ENCODE measurements at regions not wholly inside any gene's neighbourhood (a gene's known extent, or its start where the extent isn't known, plus 50 kb on each side); places are given as distances from the start of the nearest gene placed in this dataset.

GRCh38 chr6:56837322-56837894, 117.5 kb upstream of the BEND6 start:
- no peaks in the 10 kb centered on the region for H3K36me3 ChIP-seq (ENCODE audit: insufficient read depth, low read length, poor library complexity, severe bottlenecking)
- H3K4me3 ChIP-seq (ENCODE audit: low read depth, low read length, poor library complexity, severe bottlenecking), result no peak overlapping the region
- BruUV-seq (replicated peaks), result no TSS peak

GRCh38 chr6:56835612-56836011, 119.3 kb upstream of the BEND6 start:
- BruUV-seq (replicated peaks), result no TSS peak
- POLR2A ChIA-PET (ENCODE audit: low non-redundant PET), result no interaction called here
- Histone ChIP-seq H3K36me3 (ENCODE audit: insufficient read depth, low read length, poor library complexity, severe bottlenecking) (no peaks in the 10 kb centered on the region), H3K4me3 (ENCODE audit: low read depth, low read length, poor library complexity, severe bottlenecking) (no peak overlapping the region), H3K4me1 (ENCODE audit: insufficient read depth, low read length, poor library complexity, severe bottlenecking) (no peaks in the 10 kb centered on the region), H3K27ac (ENCODE audit: low read depth, low read length, poor library complexity, severe bottlenecking) (no peak overlapping the region), H3K9me3 (ENCODE audit: low read depth, low read length, poor library complexity, severe bottlenecking) (no peaks in the 10 kb centered on the region), H3K27me3 (replicated peaks; ENCODE audit: insufficient read depth, low read depth, low read length, poor library complexity) (no peaks in the 10 kb centered on the region)
- no peak for DNase-seq (ENCODE audit: low spot score)
- CTCF ChIA-PET, result no interaction called here
- intact Hi-C loops (cut with micrococcal nuclease; ENCODE audit: unreplicated experiment), result no loop called here
- TF ChIP-seq EZH2 (IDR thresholded peaks at IDR 0.05; ENCODE audit: borderline replicate concordance, low read depth, low read length, poor library complexity, severe bottlenecking) (no peak), CTCF (conservative IDR thresholded peaks at IDR 0.05; ENCODE audit: low read depth, low read length) (no peak)

More at GRCh38 chr6:56837322-56837894, 117.5 kb upstream of the BEND6 start:
- Histone ChIP-seq H3K9me3 (ENCODE audit: low read depth, low read length, poor library complexity, severe bottlenecking) (no peaks in the 10 kb centered on the region), H3K27ac (ENCODE audit: low read depth, low read length, poor library complexity, severe bottlenecking) (no peak overlapping the region), H3K27me3 (replicated peaks; ENCODE audit: insufficient read depth, low read depth, low read length, poor library complexity) (no peaks in the 10 kb centered on the region), H3K4me1 (ENCODE audit: insufficient read depth, low read length, poor library complexity, severe bottlenecking) (no peaks in the 10 kb centered on the region)
- ChIA-PET POLR2A (ENCODE audit: low non-redundant PET) (no interaction called here), CTCF (interaction anchor here (1.1 kb wide), 1 partner anchor 14 kb away, joined by 3 read pairs; no protein-coding TSS in a partner anchor)
- TF ChIP-seq EZH2 (IDR thresholded peaks at IDR 0.05; ENCODE audit: borderline replicate concordance, low read depth, low read length, poor library complexity, severe bottlenecking) (no peak), CTCF (conservative IDR thresholded peaks at IDR 0.05; ENCODE audit: low read depth, low read length) (no peak)
- DNase-seq (ENCODE audit: low spot score), result no peak
- intact Hi-C loops (cut with micrococcal nuclease; ENCODE audit: unreplicated experiment), result no loop called here

- BruUV-seq (replicated peaks), result no TSS peak
- Histone ChIP-seq H3K27me3 (replicated peaks; ENCODE audit: insufficient read depth, low read depth, low read length, poor library complexity) (no peaks in the 10 kb centered on the region), H3K9me3 (ENCODE audit: low read depth, low read length, poor library complexity, severe bottlenecking) (no peaks in the 10 kb centered on the region), H3K4me3 (ENCODE audit: low read depth, low read length, poor library complexity, severe bottlenecking) (no peak overlapping the region), H3K27ac (ENCODE audit: low read depth, low read length, poor library complexity, severe bottlenecking) (no peak overlapping the region), H3K36me3 (ENCODE audit: insufficient read depth, low read length, poor library complexity, severe bottlenecking) (no peaks in the 10 kb centered on the region), H3K4me1 (ENCODE audit: insufficient read depth, low read length, poor library complexity, severe bottlenecking) (no peaks in the 10 kb centered on the region)
- no peak for DNase-seq (ENCODE audit: low spot score)
- ChIA-PET POLR2A (ENCODE audit: low non-redundant PET) (no interaction called here), CTCF (no interaction called here)
- intact Hi-C loops (cut with micrococcal nuclease; ENCODE audit: unreplicated experiment), result no loop called here
- no peak for TF ChIP-seq CTCF (conservative IDR thresholded peaks at IDR 0.05; ENCODE audit: low read depth, low read length)
- no peak for TF ChIP-seq EZH2 (IDR thresholded peaks at IDR 0.05; ENCODE audit: borderline replicate concordance, low read depth, low read length, poor library complexity, severe bottlenecking)
Observed at GRCh38 chr6:56833873-56834272, 121.0 kb upstream of the BEND6 start.
